GM18870 (cell line): ENCODE measurements at regions not wholly inside any gene's neighbourhood (a gene's known extent, or its start where the extent isn't known, plus 50 kb on each side); places are given as distances from the start of the nearest gene placed in this dataset.
A peak's percentile ranks its signal among the peaks of the same experiment; 100 is the strongest.
"Not testable (repeated sequence)": the region's sequence is repeated elsewhere in the genome, so short reads cannot be mapped to it uniquely, and the experiment has no call there.

ENCODE experiments used
- ATAC-seq: cut with Tn5 transposase; IDR thresholded peaks from one replicate; pipeline ENCODE4 v1.9.1; 2021; ENCODE audit warnings: moderate library complexity; ENCODE audit not compliant: unreplicated experiment

DNA sequence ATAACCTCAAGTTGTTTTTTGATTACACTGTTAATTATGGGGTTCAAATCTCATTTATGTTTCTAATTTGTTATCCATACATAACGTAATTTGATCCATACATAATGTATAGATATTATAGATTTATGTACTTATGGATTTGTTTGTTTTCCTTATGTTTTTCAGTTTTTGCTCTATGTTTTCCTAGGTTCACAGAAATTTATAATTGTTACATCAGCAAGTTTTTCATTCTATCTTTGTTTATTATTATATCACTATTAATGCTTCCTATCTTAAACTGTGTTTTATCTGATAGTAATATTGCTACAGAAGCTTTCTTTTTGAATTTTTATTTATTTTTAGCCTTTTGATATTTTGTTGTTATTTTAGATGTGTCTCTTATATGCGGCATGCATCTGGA, 194.3 kb upstream of the SOX21 start:
- ATAC-seq = no peak

DNA sequence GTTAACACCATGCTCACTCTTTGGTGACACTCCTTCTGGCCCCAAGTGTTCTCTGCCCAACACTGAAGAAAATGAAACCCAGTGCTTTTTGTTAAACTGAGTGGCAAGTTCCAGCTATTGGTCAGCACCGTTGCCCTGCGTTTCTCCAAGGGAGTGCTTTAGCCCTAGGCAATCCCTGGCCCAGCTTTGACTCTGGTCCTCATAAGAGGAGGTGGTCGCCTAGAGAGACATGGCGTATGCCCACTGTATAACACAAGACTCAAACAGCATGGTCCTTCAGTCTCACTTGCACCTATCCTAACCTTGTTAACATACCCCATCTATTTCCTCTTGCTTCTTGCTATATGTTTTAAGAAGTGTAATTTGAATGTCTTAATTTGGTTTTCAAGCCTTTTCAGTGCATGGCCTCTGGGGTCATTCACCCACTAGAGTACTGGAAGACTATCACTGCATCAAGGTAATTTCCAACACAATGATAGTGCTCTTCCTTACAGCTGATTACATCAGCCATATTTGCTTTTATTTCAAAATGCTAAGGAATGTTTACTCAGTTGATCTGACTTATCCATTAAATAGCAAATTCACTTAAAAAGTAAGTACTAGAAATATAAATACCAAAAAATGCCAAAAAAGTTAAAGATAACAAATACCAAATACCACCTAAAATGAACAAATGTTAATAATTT, 190.5 kb upstream of the SOX21 start:
- no peak for ATAC-seq

GRCh38 chr13:94901070-94901469, 188.7 kb upstream of the SOX21 start:
- no peak for ATAC-seq

DNA sequence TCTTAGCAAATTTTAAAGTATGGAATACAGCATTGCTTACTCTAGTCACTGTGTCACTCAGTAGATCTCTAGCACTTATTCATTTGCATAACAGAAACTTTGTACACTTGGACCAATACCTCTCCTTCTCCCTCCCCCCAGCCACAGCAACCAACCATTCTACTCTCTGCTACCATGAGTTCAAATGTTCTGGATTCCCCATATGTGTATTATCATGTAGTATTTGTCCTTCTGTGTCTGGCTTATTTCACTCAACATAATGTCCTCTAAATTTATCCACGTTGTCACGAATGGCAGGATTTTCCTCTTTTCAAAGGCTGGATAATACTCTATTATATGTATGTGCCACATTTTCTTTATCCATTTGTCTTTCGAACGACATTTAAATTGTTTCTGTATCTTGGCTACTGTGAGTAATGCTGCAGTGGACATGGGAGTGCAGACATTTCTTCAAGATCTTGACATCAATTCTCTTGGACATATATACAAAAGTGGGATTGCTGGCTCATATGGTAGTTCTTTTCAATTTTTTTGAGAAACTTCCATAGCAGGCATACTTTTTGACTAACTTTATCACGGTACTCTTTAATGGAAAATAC, 184.5 kb upstream of the SOX21 start:
- ATAC-seq = no peak

DNA sequence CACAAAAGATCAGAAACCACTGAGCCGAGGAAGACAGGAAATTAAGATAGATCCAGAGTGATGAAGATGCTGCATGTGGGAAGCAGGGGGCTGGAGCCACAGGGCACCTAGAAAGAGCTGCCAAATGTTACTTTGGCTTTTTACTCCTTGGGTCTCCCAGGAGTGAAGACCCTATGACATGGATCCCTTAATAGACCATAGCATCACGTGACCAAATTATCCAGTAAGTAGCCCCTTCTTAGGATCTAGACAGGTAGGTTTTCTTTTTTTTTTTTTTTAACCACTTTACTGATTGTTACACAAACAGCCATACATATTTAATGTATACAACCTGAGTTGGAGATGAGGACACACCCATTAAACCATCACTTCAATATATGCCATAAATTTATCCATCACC, 183.9 kb upstream of the SOX21 start:
- no peak for ATAC-seq

- ATAC-seq = no peak
Measured at GRCh38 chr13:94886191-94886590, 173.8 kb upstream of the SOX21 start.

- ATAC-seq = no peak
Measured at GRCh38 chr13:94880463-94880862, 168.1 kb upstream of the SOX21 start.

DNA sequence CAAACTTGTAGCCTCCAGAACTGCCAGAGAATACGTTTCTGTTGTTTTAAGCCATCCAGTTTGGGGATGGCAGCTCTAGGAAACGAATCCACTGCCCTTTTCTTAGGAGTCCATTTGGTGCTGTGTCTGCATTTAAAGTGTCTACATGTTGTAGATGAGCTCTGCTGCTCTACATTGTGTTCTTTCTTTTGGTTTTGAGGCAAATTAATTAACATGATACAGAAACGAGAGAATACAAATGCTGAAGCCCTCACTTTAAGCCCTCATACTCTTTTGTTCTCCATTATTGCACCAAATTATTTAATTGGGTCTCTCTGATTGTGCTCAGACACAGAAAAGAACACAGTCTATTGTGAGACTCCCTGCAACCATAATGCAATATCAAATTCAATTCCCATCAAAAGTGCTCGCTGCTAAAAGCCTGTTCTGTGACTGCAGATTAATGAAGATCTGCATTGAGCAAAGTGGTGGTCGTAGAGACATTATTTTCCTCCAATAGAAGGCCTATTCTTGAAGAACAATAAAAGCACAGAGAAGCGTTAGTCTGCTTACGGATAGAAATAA, 166.3 kb upstream of the SOX21 start:
- no peak for ATAC-seq

GRCh38 chr13:94864474-94864873, 152.1 kb upstream of the SOX21 start:
- ATAC-seq = no peak

DNA sequence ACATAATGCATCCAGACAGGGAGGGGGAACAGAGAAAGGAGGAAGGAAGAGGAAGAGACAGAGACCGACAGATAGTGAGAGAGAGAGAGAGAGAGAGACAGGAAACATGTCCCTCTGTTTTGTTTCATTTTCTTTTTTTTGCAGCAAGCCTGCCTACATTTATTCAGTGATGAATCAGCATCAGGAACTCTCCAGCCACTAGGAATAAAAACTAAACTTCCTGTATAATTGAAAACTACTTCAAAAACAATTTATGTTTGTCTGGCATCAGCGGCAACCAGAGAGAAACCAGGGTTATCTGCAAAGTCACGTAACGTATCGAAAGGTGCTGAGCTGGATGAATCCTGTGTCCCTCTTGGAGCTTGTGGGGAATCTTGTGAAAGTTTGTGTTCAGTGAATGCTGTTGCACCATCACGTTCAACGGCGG, 148.6 kb upstream of the SOX21 start:
- peak; percentile 74 for ATAC-seq

DNA sequence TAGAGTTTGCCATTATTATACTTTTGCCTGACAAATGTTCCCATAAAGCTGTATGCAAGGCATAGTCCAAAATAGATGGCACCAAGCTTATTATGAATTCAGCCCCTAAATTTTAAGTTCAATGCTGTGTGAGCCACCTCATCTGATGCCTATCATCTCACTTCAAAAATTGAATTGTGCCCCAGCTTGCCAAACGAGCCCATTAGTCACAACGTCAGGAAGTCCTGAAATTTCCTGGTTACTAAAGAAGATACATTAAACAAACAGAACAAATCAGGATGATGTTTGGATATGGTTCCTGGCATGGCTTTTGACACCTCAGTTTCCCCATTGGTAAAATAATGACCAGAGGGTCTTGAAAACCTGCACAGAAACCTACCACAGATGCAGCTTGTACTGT, 147.5 kb upstream of the SOX21 start:
- no peak for ATAC-seq

DNA sequence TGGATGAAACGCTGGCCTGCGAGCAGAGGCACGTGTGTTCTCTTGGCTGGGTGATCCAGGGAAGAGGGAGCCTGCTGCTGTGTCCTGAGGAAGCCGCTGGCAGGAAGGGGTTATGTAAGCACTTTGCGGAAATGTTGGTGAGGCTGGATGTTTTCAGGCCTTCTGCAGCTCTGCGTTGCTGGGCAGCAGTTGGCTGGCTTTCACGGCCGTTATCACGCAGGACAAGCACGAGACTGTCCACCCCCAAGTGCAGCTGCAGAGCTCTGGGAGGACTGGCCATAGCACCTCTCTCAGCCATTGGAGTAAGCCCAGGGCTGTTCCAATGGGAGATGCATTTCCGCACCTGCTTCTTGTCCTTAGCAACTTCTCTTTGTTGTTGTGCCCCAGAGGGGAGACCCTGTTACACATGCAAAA, 146.9 kb upstream of the SOX21 start:
- ATAC-seq = no peak

- no peak for ATAC-seq
Measured at GRCh38 chr13:94858856-94859255, 146.5 kb upstream of the SOX21 start.

GRCh38 chr13:94854688-94855087, 142.3 kb upstream of the SOX21 start:
- no peak for ATAC-seq

- no peak for ATAC-seq
Measured at GRCh38 chr13:94851576-94851975, 139.2 kb upstream of the SOX21 start.

- ATAC-seq = no peak
Measured at GRCh38 chr13:94849254-94849653, 136.9 kb upstream of the SOX21 start.

DNA sequence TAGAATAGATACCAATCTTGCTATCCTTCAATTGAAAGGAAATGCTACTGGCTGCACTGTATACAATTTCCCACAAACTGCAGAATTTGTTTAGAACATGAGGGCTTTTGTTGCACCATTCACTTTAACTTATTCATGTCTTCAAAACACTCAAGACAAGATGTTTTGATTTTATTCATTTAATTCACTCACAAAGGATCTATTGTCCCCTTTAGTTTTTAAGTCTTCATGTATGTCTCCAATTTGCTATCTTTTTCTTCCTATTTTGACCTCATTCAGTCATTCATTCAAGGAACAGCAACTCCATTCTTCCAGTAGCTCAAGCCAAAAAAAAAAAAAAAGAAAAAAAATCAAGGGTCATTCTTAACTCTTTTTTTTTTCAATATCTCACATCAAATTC, 130.6 kb upstream of the SOX21 start:
- ATAC-seq = no peak

DNA sequence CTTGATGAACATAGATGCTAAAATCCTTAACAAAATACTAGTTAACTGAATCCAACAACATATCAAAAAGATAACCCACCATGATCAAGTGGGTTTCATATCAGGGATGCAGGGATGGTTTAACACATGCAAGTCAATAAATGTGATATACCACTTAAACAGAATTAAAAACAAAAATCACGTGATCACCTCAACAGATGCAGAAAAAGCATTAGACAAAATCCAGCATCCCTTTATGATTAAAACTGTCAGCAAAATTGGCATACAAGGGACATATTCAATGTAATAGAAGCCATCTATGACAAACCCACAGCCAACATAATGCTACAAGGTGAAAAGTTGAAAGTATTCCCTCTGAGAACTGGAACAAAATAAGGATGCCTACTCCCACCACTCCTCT, 124.7 kb upstream of the SOX21 start:
- ATAC-seq = not testable (repeated sequence)

DNA sequence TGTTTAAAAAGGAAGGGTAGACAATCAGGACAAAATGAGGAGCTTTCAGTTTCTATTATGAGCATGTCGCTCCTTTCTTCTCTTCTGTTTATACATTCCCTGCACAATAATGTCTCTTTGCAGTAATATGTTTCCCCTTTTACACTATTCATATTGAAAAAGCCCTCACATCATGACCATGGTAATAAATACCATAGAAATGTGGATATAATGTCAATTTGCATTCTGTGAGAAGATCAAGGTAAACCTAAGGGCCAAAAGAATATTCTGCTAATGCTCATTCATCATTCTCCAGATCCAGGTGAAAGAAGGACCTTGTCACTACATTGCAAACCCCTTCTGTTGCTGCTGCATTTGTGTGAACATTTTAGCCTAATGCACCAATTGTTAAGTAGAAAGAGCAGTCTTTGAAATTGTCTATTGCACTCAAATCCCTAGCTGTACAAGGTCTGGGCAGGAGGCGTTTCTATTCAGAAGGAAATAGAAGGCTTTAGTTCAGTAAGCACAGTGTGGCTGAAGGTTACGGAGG, 117.6 kb upstream of the SOX21 start:
- no peak for ATAC-seq

GRCh38 chr13:94829185-94829836, 117.0 kb upstream of the SOX21 start:
- no peak for ATAC-seq

DNA sequence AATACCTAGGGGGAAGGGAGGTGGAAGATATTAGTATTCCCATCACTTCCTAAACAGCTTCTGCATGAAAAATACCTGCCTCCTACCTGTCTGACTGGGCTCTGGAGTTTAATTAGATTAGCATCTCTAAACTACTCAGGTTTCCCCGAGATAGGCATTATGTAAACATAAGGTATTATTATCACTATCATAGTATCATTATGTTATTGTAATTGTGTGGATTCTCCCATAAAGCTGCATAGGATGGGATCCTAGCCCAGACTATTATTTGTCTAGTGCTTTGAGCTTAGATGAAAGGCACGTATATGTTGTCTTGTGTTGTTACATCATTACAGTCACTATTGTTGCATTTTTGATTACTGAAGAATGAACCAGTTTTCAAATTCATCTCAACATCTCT, 115.2 kb upstream of the SOX21 start:
- no peak for ATAC-seq

GRCh38 chr13:94825507-94825906, 113.2 kb upstream of the SOX21 start:
- no peak for ATAC-seq
